ENCODE measurements at regions not wholly inside any gene's neighbourhood (a gene's known extent, or its start where the extent isn't known, plus 50 kb on each side); places are given as distances from the start of the nearest gene placed in this dataset.

DNA sequence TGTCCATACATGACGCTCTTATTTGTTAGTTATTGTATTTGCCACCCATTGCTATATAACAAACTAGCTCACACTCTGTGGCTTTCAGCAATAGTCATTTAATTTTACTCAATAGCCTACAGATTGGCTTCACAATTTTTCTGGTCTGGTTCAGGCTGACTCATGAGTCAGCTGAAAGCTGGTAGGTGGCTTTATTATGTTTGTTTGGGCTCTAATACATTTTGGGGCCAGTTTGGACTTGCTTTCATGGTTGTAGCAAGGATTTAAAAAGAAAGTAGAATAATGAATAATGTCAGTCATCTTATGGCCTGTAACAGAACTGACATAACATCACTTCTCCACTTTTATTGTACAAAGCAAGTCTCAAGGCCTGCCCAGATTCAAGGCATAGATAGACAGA lies 338.7 kb downstream of the LRRIQ3 start:
- TF ChIP-seq POLR2A (IDR thresholded peaks at IDR 0.05; ENCODE audit: low read length) (no peak), GATA1 (IDR thresholded peaks at IDR 0.05; ENCODE audit: low read depth, low read length) (no peak)

All from erythroblast (primary cell).